M059J (cell line): ENCODE measurements at regions not wholly inside any gene's neighbourhood (a gene's known extent, or its start where the extent isn't known, plus 50 kb on each side); places are given as distances from the start of the nearest gene placed in this dataset.
"Not testable (repeated sequence)": the region's sequence is repeated elsewhere in the genome, so short reads cannot be mapped to it uniquely, and the experiment has no call there.

Experiments used
- DNase-seq: peaks from one replicate; pipeline ENCODE4 v3.0.0-alpha.2; 2012; ENCODE audit warnings: low read depth

- DNase-seq = peak; percentile 16
These were observed 248.0 kb downstream of the ZNF92 start for GRCh38 chr7:65621580-65622201.

- not testable (repeated sequence) for DNase-seq
These were observed 241.6 kb upstream of the VKORC1L1 start for GRCh38 chr7:65631236-65631635.

- DNase-seq = not testable (repeated sequence)
These were observed 239.1 kb upstream of the VKORC1L1 start for GRCh38 chr7:65633587-65634404.

- DNase-seq = not testable (repeated sequence)
These were observed 234.0 kb upstream of the VKORC1L1 start for GRCh38 chr7:65638918-65639317.

GRCh38 chr7:65639717-65640116 is 233.2 kb upstream of the VKORC1L1 start:
- DNase-seq = not testable (repeated sequence)

- DNase-seq = not testable (repeated sequence)
These were observed 229.4 kb upstream of the VKORC1L1 start for GRCh38 chr7:65643498-65643897.

- not testable (repeated sequence) for DNase-seq
These were observed 225.5 kb upstream of the VKORC1L1 start for GRCh38 chr7:65647153-65647964.

- not testable (repeated sequence) for DNase-seq
These were observed 221.7 kb upstream of the VKORC1L1 start for GRCh38 chr7:65651174-65651573.

GRCh38 chr7:65651826-65652592 is 220.9 kb upstream of the VKORC1L1 start:
- not testable (repeated sequence) for DNase-seq

- not testable (repeated sequence) for DNase-seq
These were observed 220.2 kb upstream of the VKORC1L1 start for GRCh38 chr7:65652669-65653068.

- not testable (repeated sequence) for DNase-seq
These were observed 216.2 kb upstream of the VKORC1L1 start for GRCh38 chr7:65656494-65657188.

- DNase-seq = peak; percentile 42
These were observed 189.5 kb upstream of the VKORC1L1 start for GRCh38 chr7:65683362-65683761.

GRCh38 chr7:65699026-65699714 is 173.7 kb upstream of the VKORC1L1 start:
- peak; percentile 34 for DNase-seq

- DNase-seq = not testable (repeated sequence)
These were observed 173.0 kb upstream of the VKORC1L1 start for GRCh38 chr7:65699715-65700356.

- DNase-seq = peak; percentile 6
These were observed 153.6 kb upstream of the VKORC1L1 start for GRCh38 chr7:65719123-65719798.

- peak; percentile 31 for DNase-seq
These were observed 150.5 kb upstream of the VKORC1L1 start for GRCh38 chr7:65722361-65722792.

- not testable (repeated sequence) for DNase-seq
These were observed 145.7 kb upstream of the VKORC1L1 start for GRCh38 chr7:65727182-65727581.

- DNase-seq = no peak
These were observed 141.7 kb upstream of the VKORC1L1 start for GRCh38 chr7:65731129-65731528.

GRCh38 chr7:65731562-65732035 is 141.3 kb upstream of the VKORC1L1 start:
- no peak for DNase-seq
